GM12801 (cell line): ENCODE measurements at regions not wholly inside any gene's neighbourhood (a gene's known extent, or its start where the extent isn't known, plus 50 kb on each side); places are given as distances from the start of the nearest gene placed in this dataset.

ENCODE experiments used
- CTCF ChIP-seq: IDR thresholded peaks from one replicate; pipeline ENCODE4 v1.5.1; 2011; ENCODE audit warnings: control low read depth; ENCODE audit not compliant: insufficient read length; ENCODE audit errors: extremely low read depth

DNA sequence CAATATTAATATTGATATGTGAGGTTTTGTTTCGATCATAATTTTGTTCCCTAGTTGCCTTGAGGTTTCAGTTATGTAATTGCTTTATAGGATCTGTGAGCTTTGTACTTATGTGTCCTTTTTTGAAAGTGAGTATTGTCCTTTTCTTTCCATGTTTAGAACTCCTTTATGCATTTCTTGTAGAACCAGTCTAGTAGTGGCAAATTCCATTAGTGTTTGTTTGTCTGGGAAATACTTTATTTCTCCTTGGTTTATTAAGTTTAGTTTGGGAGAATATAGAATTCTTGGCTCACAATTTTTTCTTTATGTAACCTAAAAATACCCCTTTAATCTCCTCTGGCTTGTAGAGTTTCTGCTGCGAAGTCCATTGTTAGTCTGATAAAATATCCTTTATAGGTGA, 127.5 kb upstream of the KITLG start:
- TF ChIP-seq CTCF: no peak

DNA sequence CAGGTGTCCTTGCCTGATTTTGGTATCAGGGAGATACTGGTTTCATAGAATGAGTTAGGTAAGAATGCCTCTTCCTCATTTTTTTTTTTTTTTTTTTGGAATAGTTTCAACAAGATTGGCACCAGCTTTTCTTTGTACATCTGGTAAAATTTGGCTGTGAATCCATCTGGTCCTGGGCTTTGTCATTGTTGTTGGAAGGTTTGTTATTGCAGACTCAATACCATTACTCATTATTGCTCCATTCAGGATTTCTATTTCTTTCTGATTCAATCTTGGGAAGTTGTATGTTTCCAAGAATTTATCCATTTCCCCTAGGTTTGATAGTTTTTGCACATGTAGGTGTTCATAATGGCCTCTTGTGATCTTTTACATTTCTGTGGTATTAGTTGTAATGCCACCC, 126.0 kb upstream of the KITLG start:
- no peak for TF ChIP-seq CTCF

DNA sequence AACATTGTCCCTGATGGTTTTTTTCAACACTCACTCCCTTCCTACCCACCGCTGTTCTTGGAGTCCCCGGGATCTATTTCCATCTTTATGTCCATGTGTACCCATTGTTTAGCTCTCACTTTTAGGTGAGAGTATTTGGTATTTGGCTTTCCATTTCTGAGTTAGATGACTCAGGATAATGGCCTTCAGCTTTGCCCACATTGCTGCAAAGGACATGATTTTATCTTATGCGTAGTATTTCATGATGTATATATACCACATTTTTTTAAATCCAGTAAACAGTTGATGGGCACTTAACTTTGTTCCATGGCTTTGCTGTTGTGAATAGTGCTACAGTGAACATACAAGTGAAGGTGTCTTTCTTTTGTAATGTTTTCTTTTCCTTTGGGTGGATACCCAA, 123.5 kb upstream of the KITLG start:
- TF ChIP-seq CTCF: no peak

- TF ChIP-seq CTCF: no peak
Measured at GRCh38 chr12:88698471-88698870, 118.2 kb upstream of the KITLG start.

- TF ChIP-seq CTCF: no peak
Measured at GRCh38 chr12:88693837-88694445, 113.7 kb upstream of the KITLG start.

DNA sequence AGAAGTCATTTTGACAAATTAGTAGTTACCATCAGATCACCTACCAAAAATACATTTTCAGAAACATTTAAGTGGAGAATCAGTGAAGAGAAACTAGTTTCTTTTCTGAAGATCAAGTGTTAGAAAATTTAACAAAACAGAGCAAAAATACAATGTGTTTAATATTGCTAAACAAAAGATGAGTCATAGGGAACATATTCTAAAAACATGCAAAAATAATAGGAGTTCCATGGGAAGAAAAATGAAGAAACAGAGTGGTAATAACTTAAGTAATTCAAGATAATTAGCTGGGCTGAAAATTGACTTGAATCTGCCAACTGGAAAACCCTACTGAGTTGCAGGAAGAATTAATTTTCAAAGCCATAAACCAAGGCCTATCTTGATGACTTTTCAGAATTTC, 111.5 kb upstream of the KITLG start:
- TF ChIP-seq CTCF: no peak

DNA sequence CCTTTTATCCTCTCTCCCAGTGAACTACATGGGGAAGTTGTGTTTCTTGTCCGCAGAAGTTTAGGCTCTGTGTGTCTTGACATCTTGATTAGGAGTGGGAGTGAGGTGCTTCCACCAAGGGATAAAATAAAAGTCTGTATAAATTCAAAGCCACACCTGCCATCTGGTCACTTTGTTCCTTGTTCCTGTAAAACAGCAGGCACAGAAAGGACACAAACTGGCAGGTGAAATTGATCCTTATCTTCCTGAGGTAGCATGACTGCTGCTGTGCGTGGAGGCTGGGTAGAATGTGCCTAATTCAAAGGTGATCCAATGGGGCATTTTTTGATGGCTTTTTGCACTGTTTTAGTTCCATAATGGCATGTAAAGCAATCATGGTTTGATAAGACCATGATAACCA, 104.3 kb upstream of the KITLG start:
- no peak for TF ChIP-seq CTCF
